ENCODE measurements at regions not wholly inside any gene's neighbourhood (a gene's known extent, or its start where the extent isn't known, plus 50 kb on each side); places are given as distances from the start of the nearest gene placed in this dataset.

GRCh38 chr13:105368781-105369180, 1166.7 kb downstream of the EFNB2 start:
- Mint-ChIP-seq H3K27ac (no peak overlapping the region), H3K36me3 (no peaks in the 10 kb centered on the region), H3K9me3 (no peaks in the 10 kb centered on the region)
- no peak for ATAC-seq
- DNase-seq (ENCODE audit: low spot score in 2 of 2): no peak

DNA sequence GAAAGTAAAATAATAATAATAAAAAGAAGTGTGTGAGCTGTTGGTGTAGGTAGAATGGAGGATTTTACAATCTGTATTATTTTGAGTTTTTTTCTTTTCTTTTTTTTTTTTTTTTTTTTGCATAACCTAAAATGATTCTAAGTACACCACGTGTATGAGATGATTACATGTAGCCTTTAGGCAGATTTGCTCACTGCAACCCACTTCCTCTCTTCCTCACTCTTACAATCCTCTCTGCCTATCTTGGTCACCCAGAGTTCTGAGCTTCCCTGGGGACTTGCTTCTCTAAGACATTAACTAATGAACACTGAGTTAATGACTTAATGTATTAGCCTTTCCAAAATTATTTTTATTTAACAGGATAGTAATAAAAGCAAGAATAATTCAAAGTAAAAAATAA, 1169.6 kb downstream of the EFNB2 start:
- no peak overlapping the region for H3K27ac Mint-ChIP-seq
- DNase-seq (ENCODE audit: low spot score in 2 of 2) (no peak), ATAC-seq (no peak)
- H3K9me3 Mint-ChIP-seq: no peaks in the 10 kb centered on the region
- H3K36me3 Mint-ChIP-seq: no peaks in the 10 kb centered on the region

- DNase-seq (ENCODE audit: low spot score in 2 of 2) (no peak), ATAC-seq (no peak)
- no peak overlapping the region for H3K27ac Mint-ChIP-seq
- H3K9me3 Mint-ChIP-seq: no peaks in the 10 kb centered on the region
- H3K36me3 Mint-ChIP-seq: no peaks in the 10 kb centered on the region
Observed at GRCh38 chr13:105365021-105365550, 1170.4 kb downstream of the EFNB2 start.

DNA sequence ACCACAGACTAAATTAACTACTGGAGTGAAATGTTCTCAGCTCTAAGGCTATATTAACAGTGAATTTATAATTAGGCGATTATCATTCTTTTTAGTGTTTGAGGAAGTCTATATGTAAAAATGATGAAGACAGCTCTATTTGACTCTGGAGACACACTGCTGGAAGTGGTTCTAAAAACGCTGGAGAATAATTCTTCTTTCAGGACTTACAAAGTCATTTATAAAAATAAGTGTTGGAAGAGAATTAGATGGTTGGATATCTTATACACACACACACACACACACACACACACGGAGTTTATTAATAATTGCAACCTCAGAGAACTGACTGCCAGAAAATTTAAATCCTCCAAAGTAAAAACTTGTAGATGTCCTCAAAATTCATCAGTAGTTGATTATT, 1171.3 kb downstream of the EFNB2 start:
- no peak for ATAC-seq
- no peak overlapping the region for H3K27ac Mint-ChIP-seq
- no peak for DNase-seq (ENCODE audit: low spot score in 2 of 2)
- H3K36me3 Mint-ChIP-seq: no peaks in the 10 kb centered on the region
- H3K9me3 Mint-ChIP-seq: no peaks in the 10 kb centered on the region

DNA sequence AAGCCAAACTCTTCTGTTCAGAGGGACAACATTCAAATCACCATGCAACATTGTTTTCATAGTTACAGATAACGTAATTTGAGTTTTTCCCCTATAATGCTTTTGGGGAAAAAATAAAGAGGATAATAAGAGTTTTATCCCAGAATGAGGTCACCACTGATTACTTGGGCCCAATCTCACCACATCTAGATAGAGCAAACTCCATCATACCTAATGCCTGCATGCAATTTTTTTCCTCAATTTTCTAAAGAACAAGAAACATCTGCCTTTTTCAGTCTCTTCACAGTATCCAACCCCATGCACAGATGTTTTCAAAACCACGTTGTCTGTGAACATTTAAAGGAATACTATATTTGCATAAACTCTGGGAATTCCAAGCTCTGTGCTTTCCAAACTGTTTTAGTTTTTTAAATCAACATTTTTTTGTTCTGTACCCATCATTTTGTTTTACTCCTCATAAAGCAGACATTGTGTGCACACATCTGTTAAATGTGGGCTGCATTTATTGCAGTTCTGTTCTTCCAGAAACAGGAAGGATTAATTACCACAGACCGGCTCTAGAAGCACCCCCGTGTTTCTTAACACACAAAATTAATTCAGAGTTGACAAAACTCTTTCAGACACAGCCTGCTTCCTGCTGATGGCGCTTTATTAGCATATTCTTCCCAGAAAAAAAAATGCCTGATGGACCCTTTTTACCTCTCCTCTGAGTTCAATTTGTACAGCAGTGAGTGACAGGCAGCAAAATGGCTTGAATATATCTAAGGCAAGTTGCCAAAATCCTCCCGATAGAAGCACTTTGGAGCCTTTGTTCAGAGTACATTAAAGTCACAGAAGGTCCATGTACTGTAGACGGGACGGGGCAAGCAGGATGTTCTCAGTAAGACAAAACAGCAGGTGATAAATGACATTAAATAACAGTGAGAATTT, 1171.9 kb downstream of the EFNB2 start:
- no peak for ATAC-seq
- Mint-ChIP-seq H3K9me3 (no peaks in the 10 kb centered on the region), H3K36me3 (no peaks in the 10 kb centered on the region), H3K27ac (no peak overlapping the region)
- no peak for DNase-seq (ENCODE audit: low spot score in 2 of 2)

- DNase-seq (ENCODE audit: low spot score in 2 of 2) (no peak), ATAC-seq (no peak)
- H3K27ac Mint-ChIP-seq: no peak overlapping the region
- H3K36me3 Mint-ChIP-seq: no peaks in the 10 kb centered on the region
- peaks cover 0 to 5% of the 10 kb centered on the region in 2 donors for H3K9me3 Mint-ChIP-seq
Observed at GRCh38 chr13:105353654-105354053, 1181.8 kb downstream of the EFNB2 start.

- no peaks in the 10 kb centered on the region for H3K36me3 Mint-ChIP-seq
- H3K9me3 Mint-ChIP-seq: no peaks in the 10 kb centered on the region
- no peak for DNase-seq (ENCODE audit: low spot score in 2 of 2)
- H3K27ac Mint-ChIP-seq: no peak overlapping the region
- ATAC-seq: no peak
Observed at GRCh38 chr13:105349082-105349723, 1186.3 kb downstream of the EFNB2 start.

DNA sequence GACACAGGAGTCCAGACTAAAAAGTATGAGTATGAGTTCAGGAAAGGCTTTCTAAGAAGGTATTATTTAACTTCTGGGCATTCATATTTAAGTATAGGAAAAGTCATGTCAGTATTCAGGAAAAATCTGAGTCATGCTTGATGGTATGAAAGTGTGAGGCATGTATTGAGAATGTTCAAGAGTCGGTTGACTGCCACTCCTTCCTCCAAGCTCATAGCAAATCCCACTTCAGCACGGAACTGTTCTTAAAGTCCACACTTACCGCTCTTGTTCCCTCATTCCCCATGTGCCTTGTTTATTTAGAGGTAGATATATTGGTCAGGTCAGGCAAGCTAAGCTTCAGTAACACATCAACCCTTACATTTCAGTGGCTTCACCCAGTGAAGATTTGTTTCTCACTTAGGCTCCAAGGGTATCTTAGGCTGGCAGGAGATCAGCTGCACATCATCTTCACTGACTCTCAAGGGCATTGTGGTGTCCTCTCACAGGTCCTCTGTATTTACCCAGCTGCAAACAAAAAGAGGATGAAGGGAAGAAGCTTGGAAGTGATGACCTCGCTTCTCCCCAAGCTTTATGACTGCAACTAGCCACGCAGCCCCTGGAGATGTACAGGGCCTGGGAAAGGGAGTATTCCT, 1189.2 kb downstream of the EFNB2 start:
- no peaks in the 10 kb centered on the region for H3K9me3 Mint-ChIP-seq
- H3K27ac Mint-ChIP-seq: no peak overlapping the region
- H3K36me3 Mint-ChIP-seq: no peaks in the 10 kb centered on the region
- DNase-seq (ENCODE audit: low spot score in 2 of 2) (no peak), ATAC-seq (no peak)

DNA sequence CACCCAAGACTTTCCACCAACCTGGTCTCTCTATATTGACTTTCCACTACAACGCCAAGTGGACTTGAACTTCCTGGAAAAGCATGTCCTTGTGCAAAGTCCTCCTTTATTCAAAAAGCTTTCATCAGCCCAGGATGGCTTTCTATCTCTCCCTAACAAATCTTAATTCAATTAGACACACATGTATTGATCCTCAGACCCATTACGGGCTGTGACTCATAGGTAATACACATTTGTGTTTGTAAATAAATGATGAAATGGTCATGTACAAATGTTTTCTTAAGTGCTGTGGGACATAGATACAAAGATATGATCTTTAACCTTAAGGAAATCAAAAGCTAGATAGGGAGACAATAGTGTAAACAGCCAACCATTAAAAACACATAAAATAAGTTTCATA, 1189.7 kb downstream of the EFNB2 start:
- no peaks in the 10 kb centered on the region for H3K36me3 Mint-ChIP-seq
- no peaks in the 10 kb centered on the region for H3K9me3 Mint-ChIP-seq
- ATAC-seq (no peak), DNase-seq (ENCODE audit: low spot score in 2 of 2) (no peak)
- H3K27ac Mint-ChIP-seq: no peak overlapping the region

- no peak for DNase-seq (ENCODE audit: low spot score in 2 of 2)
- H3K9me3 Mint-ChIP-seq: no peaks in the 10 kb centered on the region
- H3K27ac Mint-ChIP-seq: no peak overlapping the region
- no peaks in the 10 kb centered on the region for H3K36me3 Mint-ChIP-seq
- no peak for ATAC-seq
Observed at GRCh38 chr13:105345131-105345530, 1190.3 kb downstream of the EFNB2 start.

- DNase-seq (ENCODE audit: low spot score in 2 of 2): no peak
- H3K36me3 Mint-ChIP-seq: no peaks in the 10 kb centered on the region
- no peak overlapping the region for H3K27ac Mint-ChIP-seq
- ATAC-seq: no peak
- H3K9me3 Mint-ChIP-seq: no peaks in the 10 kb centered on the region
Observed at GRCh38 chr13:105343134-105343806, 1192.2 kb downstream of the EFNB2 start.

- DNase-seq (ENCODE audit: low spot score in 2 of 2) (no peak), ATAC-seq (no peak)
- Mint-ChIP-seq H3K27ac (no peak overlapping the region), H3K9me3 (no peaks in the 10 kb centered on the region), H3K36me3 (no peaks in the 10 kb centered on the region)
Observed at GRCh38 chr13:105342281-105342820, 1193.1 kb downstream of the EFNB2 start.

GRCh38 chr13:105341758-105342157, 1193.7 kb downstream of the EFNB2 start:
- ATAC-seq (no peak), DNase-seq (ENCODE audit: low spot score in 2 of 2) (no peak)
- Mint-ChIP-seq H3K27ac (no peak overlapping the region), H3K36me3 (no peaks in the 10 kb centered on the region), H3K9me3 (no peaks in the 10 kb centered on the region)

- DNase-seq (ENCODE audit: low spot score in 2 of 2) (no peak), ATAC-seq (no peak)
- Mint-ChIP-seq H3K27ac (no peak overlapping the region), H3K36me3 (no peaks in the 10 kb centered on the region), H3K9me3 (no peaks in the 10 kb centered on the region)
Observed at GRCh38 chr13:105341256-105341655, 1194.2 kb downstream of the EFNB2 start.

DNA sequence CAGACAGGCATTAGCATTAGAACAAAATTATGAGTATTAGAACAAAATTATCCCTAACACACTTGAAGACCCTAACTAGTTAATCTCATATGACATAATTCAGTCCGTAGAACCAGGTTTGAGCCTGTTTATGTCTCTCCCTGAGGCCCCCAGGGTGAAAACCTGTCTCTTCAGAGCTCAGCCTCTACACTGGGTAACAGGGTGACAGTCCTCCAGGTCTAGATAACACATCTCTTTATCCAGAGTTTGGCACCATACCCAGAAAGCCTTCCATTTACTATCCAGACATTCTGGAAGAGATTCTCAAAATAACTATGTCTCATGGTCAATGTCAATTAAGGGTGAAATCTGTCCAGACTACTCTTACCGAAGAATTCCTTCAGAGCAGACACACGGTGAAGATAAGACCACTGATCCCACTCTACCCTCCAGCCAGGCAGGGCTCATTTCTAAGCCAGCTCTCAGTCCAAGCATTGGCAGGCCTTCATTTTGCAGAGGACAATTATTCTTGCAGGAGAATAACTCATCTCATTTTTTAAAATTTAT, 1195.3 kb downstream of the EFNB2 start:
- H3K27ac Mint-ChIP-seq: no peak overlapping the region
- DNase-seq (ENCODE audit: low spot score in 2 of 2) (no peak), ATAC-seq (no peak)
- H3K9me3 Mint-ChIP-seq: no peaks in the 10 kb centered on the region
- H3K36me3 Mint-ChIP-seq: no peaks in the 10 kb centered on the region

DNA sequence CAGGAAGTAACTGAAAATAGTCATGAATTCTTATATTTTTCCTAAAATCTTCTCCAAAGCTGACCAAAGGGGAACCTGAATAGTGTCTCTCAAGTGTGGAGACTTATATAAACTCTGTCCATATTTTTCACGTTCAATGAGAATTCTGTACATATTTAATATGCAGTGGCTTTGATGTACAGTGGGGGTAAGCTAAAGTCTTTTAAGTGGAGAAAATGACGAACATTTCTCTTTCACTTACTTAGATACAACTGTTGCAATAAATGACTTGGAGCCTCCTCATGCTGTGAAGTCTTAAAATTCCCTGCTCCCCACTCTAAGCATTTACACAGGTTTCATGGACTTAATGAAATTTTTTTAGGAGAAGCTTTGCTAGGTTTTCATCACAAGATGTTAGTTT, 1196.7 kb downstream of the EFNB2 start:
- DNase-seq (ENCODE audit: low spot score in 2 of 2) (no peak), ATAC-seq (no peak)
- H3K36me3 Mint-ChIP-seq: no peaks in the 10 kb centered on the region
- no peak overlapping the region for H3K27ac Mint-ChIP-seq
- H3K9me3 Mint-ChIP-seq: peaks cover 4% of the 10 kb centered on the region in 2 donors

Data from activated naive CD4-positive, alpha-beta T cell treated with anti-CD3 and anti-CD28 coated beads, Interleukin-2, amount 50 U/mL, for 72 hours (primary cell).